Esophagus muscularis mucosa (tissue), 4 donors: ENCODE measurements at regions not wholly inside any gene's neighbourhood (a gene's known extent, or its start where the extent isn't known, plus 50 kb on each side); places are given as distances from the start of the nearest gene placed in this dataset.
A peak's percentile ranks its signal among the peaks of the same experiment; 100 is the strongest.

Source experiments
- DNase-seq: peaks from one replicate; pipeline ENCODE4 v3.0.0-alpha.2; 2017; ENCODE audit errors: extremely low spot score
- H3K27ac ChIP-seq, 4 donors: fragments of 200-600 bp; sonication (generic); replicated peaks in 1 of 4; 1 replicate in 3 of 4; 2 replicates in 1 of 4; pipeline ENCODE4 v1.5.1; 2016 to 2019; ENCODE audit warnings: mild to moderate bottlenecking in 1 of 4
- H3K27me3 ChIP-seq, 4 donors: fragments of 200-600 bp; sonication (generic); one replicate each; pipeline versions ENCODE4 v1.5.1 to v1.6.0; 2016 to 2019
- H3K36me3 ChIP-seq, 4 donors: fragments of 200-600 bp; sonication (generic); one replicate each; pipeline ENCODE4 v1.5.1; 2016 to 2019
- H3K4me1 ChIP-seq, 4 donors: fragments of 200-600 bp; sonication (generic); one replicate each; pipeline ENCODE4 v1.5.1; 2016 to 2019
- H3K4me3 ChIP-seq, 4 donors: fragments of 200-600 bp; sonication (generic); 1 replicate in 2 of 4; 2 replicates in 2 of 4; pipeline ENCODE4 v1.5.1; 2016 to 2019; ENCODE audit warnings: mild to moderate bottlenecking in 4 of 4, moderate library complexity in 1 of 4
- H3K9me3 ChIP-seq, 4 donors: fragments of 200-600 bp; sonication (generic); 1 replicate in 3 of 4; 2 replicates in 1 of 4; pipeline ENCODE4 v1.5.1; 2016 to 2019
- EP300 ChIP-seq: sonication (generic); formaldehyde crosslinking; IDR thresholded peaks from one replicate; pipeline ENCODE4 v1.6.1; 2017; ENCODE audit warnings: antibody characterized with exemption
- POLR2A ChIP-seq: fragments of 450-650 bp; IDR thresholded peaks from one replicate; pipeline ENCODE4 v1.6.1; 2017; ENCODE audit warnings: antibody characterized with exemption, moderate library complexity, mild to moderate bottlenecking, low read depth
- POLR2AphosphoS5 ChIP-seq, 2 donors: sonication (generic); formaldehyde crosslinking; IDR thresholded peaks; one replicate each; pipeline ENCODE4 v1.6.1; 2017; ENCODE audit warnings: antibody characterized with exemption in 2 of 2
- WGBS: methylation state at CpG from one replicate; pipeline ENCODE4 v1.1.5; 2018; 5-methylcytosine and 5-hydroxymethylcytosine counted together
- intact Hi-C: fragments of 100-400 bp; cut with DNase I; formaldehyde crosslinking; loops from one replicate; pipeline ENCODE4 v1.15.1; 2023
- TF ChIP-seq, protein P1 (sequence below), 3 experiments: fragments of 200-600 bp in 2 of 3; fragments of 450-650 bp in 1 of 3; sonication (generic) in 2 of 3; IDR thresholded peaks; one replicate each; pipeline ENCODE4 v1.5.1; 2017 to 2019; ENCODE audit warnings: antibody characterized with exemption in 3 of 3, mild to moderate bottlenecking in 2 of 3, moderate library complexity in 1 of 3

DNA sequence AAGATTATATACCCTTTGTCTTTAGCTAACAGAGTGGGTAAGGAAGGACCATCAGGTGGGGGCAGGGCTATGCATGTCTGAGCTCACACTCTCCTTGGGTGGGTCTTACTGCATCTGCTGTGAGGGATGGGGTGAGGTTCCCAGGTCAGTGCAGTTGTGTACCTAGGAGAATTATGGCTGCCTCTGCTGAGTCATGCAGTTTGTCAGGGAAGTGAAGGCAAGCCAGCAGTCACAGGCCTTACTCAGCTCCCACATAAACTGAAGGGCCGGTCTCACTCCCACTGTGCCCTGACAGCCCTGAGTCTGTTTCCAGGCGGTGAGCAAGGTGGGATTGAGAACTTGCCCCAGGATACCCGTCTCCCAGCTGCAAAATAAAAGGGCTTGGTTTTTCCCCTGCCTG is 328.6 kb downstream of the MAP2K6 start:
- Histone ChIP-seq H3K27ac (no peak overlapping the region), H3K9me3 (no peaks in the 10 kb centered on the region), H3K4me1 (no peaks in the 10 kb centered on the region), H3K27me3 (no peaks in the 10 kb centered on the region), H3K4me3 (no peak overlapping the region), H3K36me3 (no peaks in the 10 kb centered on the region)
- no peak for DNase-seq
- intact Hi-C loops, result no loop called here
- TF ChIP-seq EP300, result no peak
- TF ChIP-seq POLR2A, result no peak
- no peak for TF ChIP-seq POLR2AphosphoS5 (IDR thresholded peaks at IDR 0.05)
- TF ChIP-seq, protein P1, sequence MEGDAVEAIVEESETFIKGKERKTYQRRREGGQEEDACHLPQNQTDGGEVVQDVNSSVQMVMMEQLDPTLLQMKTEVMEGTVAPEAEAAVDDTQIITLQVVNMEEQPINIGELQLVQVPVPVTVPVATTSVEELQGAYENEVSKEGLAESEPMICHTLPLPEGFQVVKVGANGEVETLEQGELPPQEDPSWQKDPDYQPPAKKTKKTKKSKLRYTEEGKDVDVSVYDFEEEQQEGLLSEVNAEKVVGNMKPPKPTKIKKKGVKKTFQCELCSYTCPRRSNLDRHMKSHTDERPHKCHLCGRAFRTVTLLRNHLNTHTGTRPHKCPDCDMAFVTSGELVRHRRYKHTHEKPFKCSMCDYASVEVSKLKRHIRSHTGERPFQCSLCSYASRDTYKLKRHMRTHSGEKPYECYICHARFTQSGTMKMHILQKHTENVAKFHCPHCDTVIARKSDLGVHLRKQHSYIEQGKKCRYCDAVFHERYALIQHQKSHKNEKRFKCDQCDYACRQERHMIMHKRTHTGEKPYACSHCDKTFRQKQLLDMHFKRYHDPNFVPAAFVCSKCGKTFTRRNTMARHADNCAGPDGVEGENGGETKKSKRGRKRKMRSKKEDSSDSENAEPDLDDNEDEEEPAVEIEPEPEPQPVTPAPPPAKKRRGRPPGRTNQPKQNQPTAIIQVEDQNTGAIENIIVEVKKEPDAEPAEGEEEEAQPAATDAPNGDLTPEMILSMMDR (IDR thresholded peaks at IDR 0.05), result no peak
- 73% methylated on average over 2 of the region's 3 CpGs for WGBS

DNA sequence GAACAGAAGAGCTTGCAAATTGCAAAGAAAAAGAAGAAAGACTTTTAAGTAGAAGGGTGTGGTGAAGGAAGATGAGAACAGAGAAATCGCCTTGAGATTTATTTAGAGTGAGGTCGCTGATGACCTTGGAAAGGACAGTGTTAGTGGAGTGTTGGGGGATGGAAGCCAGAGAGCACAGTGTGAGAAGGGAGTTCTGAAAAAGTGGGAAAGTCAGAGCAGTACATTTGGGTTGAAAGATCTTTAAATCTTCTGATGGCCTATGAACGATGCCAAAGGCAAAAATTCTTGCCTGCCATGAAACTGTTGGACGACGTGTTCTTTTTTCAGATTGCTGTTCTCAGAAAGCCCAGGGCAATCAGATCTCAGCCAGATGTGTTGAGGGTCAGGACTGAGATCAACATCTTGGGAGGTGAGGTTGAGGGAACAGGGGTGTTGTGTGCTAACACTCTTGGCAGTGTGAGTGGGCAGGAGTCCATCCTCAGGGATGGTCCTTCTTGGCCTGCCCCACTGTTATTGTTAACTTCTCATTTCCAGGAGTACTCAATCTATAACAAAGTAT is 330.1 kb downstream of the MAP2K6 start:
- DNase-seq, result no peak
- 69% methylated on average over 5 of the region's 5 CpGs for WGBS
- no peaks in the 10 kb centered on the region for H3K4me1 ChIP-seq
- no peaks in the 10 kb centered on the region for H3K9me3 ChIP-seq
- intact Hi-C loops, result no loop called here
- H3K27me3 ChIP-seq, result no peaks in the 10 kb centered on the region
- H3K27ac ChIP-seq, result no peak overlapping the region
- H3K4me3 ChIP-seq, result no peak overlapping the region
- TF ChIP-seq POLR2A (no peak), POLR2AphosphoS5 (IDR thresholded peaks at IDR 0.05) (no peak), EP300 (no peak)
- TF ChIP-seq, protein P1 (IDR thresholded peaks at IDR 0.05), result no peak
- no peaks in the 10 kb centered on the region for H3K36me3 ChIP-seq

DNA sequence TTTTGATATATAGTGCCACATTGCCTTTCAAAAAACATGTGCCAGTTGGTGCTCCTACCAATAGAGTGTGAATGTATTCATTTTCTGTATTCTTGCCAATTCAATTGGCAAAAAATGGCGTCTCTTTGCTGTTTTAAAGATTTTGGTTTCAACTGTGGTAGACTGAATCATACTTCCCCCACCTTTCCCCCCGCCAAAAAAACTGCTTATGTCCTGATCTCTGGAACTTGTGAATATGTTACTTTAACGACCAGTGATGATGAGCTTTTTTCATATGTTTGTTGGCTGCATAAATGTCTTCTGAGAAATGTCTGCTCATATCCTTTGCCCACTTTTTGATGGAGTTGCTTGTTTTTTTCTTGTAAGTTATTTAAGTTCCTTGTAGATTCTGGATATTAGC is 325.1 kb upstream of the KCNJ16 start:
- Histone ChIP-seq H3K36me3 (no peaks in the 10 kb centered on the region), H3K9me3 (no peaks in the 10 kb centered on the region), H3K27me3 (no peaks in the 10 kb centered on the region), H3K27ac (no peak overlapping the region), H3K4me1 (no peaks in the 10 kb centered on the region), H3K4me3 (no peak overlapping the region)
- 74% methylated on average over 3 of the region's 3 CpGs for WGBS
- DNase-seq, result no peak
- TF ChIP-seq POLR2A, result no peak
- TF ChIP-seq, protein P1 (IDR thresholded peaks at IDR 0.05), result no peak
- no peak for TF ChIP-seq EP300
- no peak for TF ChIP-seq POLR2AphosphoS5 (IDR thresholded peaks at IDR 0.05)
- intact Hi-C loops, result loop anchor here (10.0 kb wide), 1 partner anchor 165 kb away; no protein-coding TSS in a partner anchor

DNA sequence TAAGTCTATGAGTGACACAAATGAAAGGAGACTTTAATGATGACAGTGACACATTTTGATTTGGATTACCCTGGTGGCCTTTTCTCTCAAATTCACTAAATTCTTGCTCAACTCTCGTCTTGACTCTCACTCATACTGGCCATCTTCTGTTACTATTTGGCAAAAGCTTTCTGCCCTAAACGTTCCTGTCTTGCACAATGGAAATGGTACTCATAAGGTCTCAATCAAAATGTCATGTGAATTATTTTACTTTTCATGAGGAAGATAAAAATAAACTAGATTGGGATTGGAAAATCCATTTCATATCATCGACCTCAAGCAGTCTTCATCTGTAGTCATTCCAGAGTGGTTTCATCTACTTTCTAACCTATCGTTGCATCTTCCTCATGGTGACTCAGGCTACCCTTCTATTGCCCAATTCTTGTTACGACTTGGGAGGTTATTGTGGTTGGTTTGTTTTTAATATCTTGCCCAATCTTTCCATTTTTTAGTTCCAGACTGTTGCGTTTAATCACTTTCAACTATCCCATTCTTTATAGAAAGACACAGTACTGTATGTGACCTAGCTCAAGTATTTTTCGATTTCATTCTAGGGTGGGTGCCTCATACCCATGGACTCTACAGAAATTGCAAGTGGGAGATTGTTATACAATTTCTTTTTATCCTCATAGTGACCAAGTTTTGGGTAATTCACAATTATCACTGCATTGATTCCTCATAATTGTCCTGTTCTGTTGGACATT is 317.2 kb upstream of the KCNJ16 start:
- DNase-seq, result no peak
- no peaks in the 10 kb centered on the region for H3K36me3 ChIP-seq
- H3K9me3 ChIP-seq, result no peaks in the 10 kb centered on the region
- no peak overlapping the region for H3K27ac ChIP-seq
- WGBS, result 54% methylated on average over 7 of the region's 7 CpGs
- intact Hi-C loops, result loop anchor here (10.0 kb wide), 1 partner anchor 157 kb away; no protein-coding TSS in a partner anchor
- peak in 1 of 2 donors; percentile 59 for TF ChIP-seq POLR2AphosphoS5 (IDR thresholded peaks at IDR 0.05)
- TF ChIP-seq POLR2A, result no peak
- TF ChIP-seq EP300, result no peak
- peaks cover 3 to 17% (median 12%) of the 10 kb centered on the region in 4 donors for H3K4me1 ChIP-seq
- no peaks in the 10 kb centered on the region for H3K27me3 ChIP-seq
- no peak overlapping the region for H3K4me3 ChIP-seq

DNA sequence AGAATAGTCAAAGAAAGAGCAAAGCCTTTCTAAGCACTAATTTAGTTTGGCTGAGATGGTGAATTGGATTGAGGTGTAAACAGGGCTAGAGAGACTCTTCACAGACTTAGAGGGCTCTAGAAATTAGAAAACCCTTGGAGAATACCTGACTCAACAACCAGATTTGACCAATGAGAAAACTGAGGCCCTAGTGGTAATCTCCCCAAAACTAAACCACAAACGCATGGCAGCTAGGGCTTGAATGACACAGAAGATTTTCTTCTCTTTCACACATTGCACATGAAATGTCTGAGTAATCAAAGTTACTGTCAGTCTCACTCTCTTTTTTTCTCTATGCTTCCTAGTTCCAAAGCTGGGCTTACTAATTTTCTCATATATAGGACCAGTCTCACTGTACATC is 314.5 kb upstream of the KCNJ16 start:
- no peak for DNase-seq
- Histone ChIP-seq H3K36me3 (no peaks in the 10 kb centered on the region), H3K4me1 (peaks cover 3 to 34% (median 17%) of the 10 kb centered on the region in 4 donors), H3K9me3 (no peaks in the 10 kb centered on the region), H3K27ac (no peak overlapping the region), H3K4me3 (no peak overlapping the region), H3K27me3 (no peaks in the 10 kb centered on the region)
- 100% methylated on average over 1 of the region's 1 CpG for WGBS
- TF ChIP-seq EP300, result no peak
- no peak for TF ChIP-seq POLR2AphosphoS5 (IDR thresholded peaks at IDR 0.05)
- TF ChIP-seq, protein P1 (IDR thresholded peaks at IDR 0.05), result no peak
- no peak for TF ChIP-seq POLR2A
- intact Hi-C loops, result loop anchor here (10.0 kb wide), 1 partner anchor 384 kb away; no protein-coding TSS in a partner anchor
